GM18909 (cell line): ENCODE measurements at regions not wholly inside any gene's neighbourhood (a gene's known extent, or its start where the extent isn't known, plus 50 kb on each side); places are given as distances from the start of the nearest gene placed in this dataset.
"Not testable (repeated sequence)": the region's sequence is repeated elsewhere in the genome, so short reads cannot be mapped to it uniquely, and the experiment has no call there.

Experiments
- ATAC-seq: cut with Tn5 transposase; IDR thresholded peaks from one replicate; pipeline ENCODE4 v1.9.1; 2021; ENCODE audit warnings: mild to moderate bottlenecking; ENCODE audit not compliant: unreplicated experiment, poor library complexity

- ATAC-seq = no peak
Measured at GRCh38 chr4:169934794-169935429, 91.3 kb downstream of the MFAP3L start.

GRCh38 chr4:169933531-169933930, 92.7 kb downstream of the MFAP3L start:
- ATAC-seq = no peak

- ATAC-seq = no peak
Measured at GRCh38 chr4:169931964-169932363, 94.2 kb downstream of the MFAP3L start.

GRCh38 chr4:169930755-169931154, 95.4 kb downstream of the MFAP3L start:
- not testable (repeated sequence) for ATAC-seq

- ATAC-seq = no peak
Measured at GRCh38 chr4:169927280-169927679, 98.9 kb downstream of the MFAP3L start.

GRCh38 chr4:169925678-169926077, 100.5 kb downstream of the MFAP3L start:
- ATAC-seq = no peak

GRCh38 chr4:169922632-169923276, 103.4 kb downstream of the MFAP3L start:
- no peak for ATAC-seq

- no peak for ATAC-seq
Measured at GRCh38 chr4:169921732-169922131, 104.5 kb downstream of the MFAP3L start.

- ATAC-seq = no peak
Measured at GRCh38 chr4:169921237-169921636, 105.0 kb downstream of the MFAP3L start.

GRCh38 chr4:169919194-169920124, 106.7 kb downstream of the MFAP3L start:
- not testable (repeated sequence) for ATAC-seq

GRCh38 chr4:169915545-169915944, 110.7 kb downstream of the MFAP3L start:
- ATAC-seq = no peak

- ATAC-seq = no peak
Measured at GRCh38 chr4:169914866-169915265, 111.3 kb downstream of the MFAP3L start.

GRCh38 chr4:169912996-169913395, 113.2 kb downstream of the MFAP3L start:
- no peak for ATAC-seq

- ATAC-seq = no peak
Measured at GRCh38 chr4:169909897-169910296, 116.3 kb downstream of the MFAP3L start.

- ATAC-seq = no peak
Measured at GRCh38 chr4:169909479-169909878, 116.7 kb downstream of the MFAP3L start.

GRCh38 chr4:169907705-169908104, 118.5 kb downstream of the MFAP3L start:
- no peak for ATAC-seq

- ATAC-seq = no peak
Measured at GRCh38 chr4:169906821-169907220, 119.4 kb downstream of the MFAP3L start.

- ATAC-seq = no peak
Measured at GRCh38 chr4:169906104-169906503, 120.1 kb downstream of the MFAP3L start.

GRCh38 chr4:169902658-169903345, 123.4 kb downstream of the MFAP3L start:
- ATAC-seq = no peak

GRCh38 chr4:169900241-169900845, 125.9 kb downstream of the MFAP3L start:
- no peak for ATAC-seq
